H9 (cell line): ENCODE measurements at regions not wholly inside any gene's neighbourhood (a gene's known extent, or its start where the extent isn't known, plus 50 kb on each side); places are given as distances from the start of the nearest gene placed in this dataset.

ENCODE experiments used
- DNase-seq: peaks from one replicate; pipeline ENCODE4 v3.0.0-alpha.2; 2017
- H2AFZ ChIP-seq: one replicate; pipeline ENCODE4 v1.6.1; 2013; ENCODE audit warnings: mild to moderate bottlenecking, low read length, control low read depth, moderate library complexity
- H2AK5ac ChIP-seq: 2 replicates; pipeline ENCODE4 v1.6.1; 2013; ENCODE audit warnings: low read length, control low read depth, mixed read lengths; ENCODE audit not compliant: insufficient read length
- H2BK120ac ChIP-seq: one replicate; pipeline ENCODE4 v1.6.1; 2013; ENCODE audit warnings: low read depth, mild to moderate bottlenecking, low read length, control low read depth, inconsistent platforms; ENCODE audit not compliant: poor library complexity, severe bottlenecking
- H2BK12ac ChIP-seq: 2 replicates; pipeline ENCODE4 v1.6.1; 2013; ENCODE audit warnings: low read length, control low read depth, mixed read lengths, low read depth; ENCODE audit not compliant: insufficient read length
- H2BK15ac ChIP-seq: 2 replicates; pipeline ENCODE4 v1.6.1; 2013; ENCODE audit warnings: low read depth, low read length, control low read depth
- H2BK20ac ChIP-seq: one replicate; pipeline ENCODE4 v1.6.1; 2013; ENCODE audit warnings: low read depth, mild to moderate bottlenecking, low read length, control low read depth, inconsistent platforms; ENCODE audit not compliant: poor library complexity, severe bottlenecking
- H2BK5ac ChIP-seq: 2 replicates; pipeline ENCODE4 v1.6.1; 2013; ENCODE audit warnings: low read length, control low read depth, mixed read lengths; ENCODE audit not compliant: insufficient read length
- H3K14ac ChIP-seq: 2 replicates; pipeline ENCODE4 v1.6.1; 2013; ENCODE audit warnings: low read length, control low read depth; ENCODE audit not compliant: insufficient read depth
- H3K18ac ChIP-seq: 2 replicates; pipeline ENCODE4 v1.6.1; 2013; ENCODE audit warnings: low read depth, mild to moderate bottlenecking, mixed read lengths, low read length, control low read depth; ENCODE audit not compliant: insufficient read length
- H3K23ac ChIP-seq: 2 replicates; pipeline ENCODE4 v1.6.1; 2013; ENCODE audit warnings: low read length, control low read depth, mixed read lengths, low read depth; ENCODE audit not compliant: insufficient read length
- H3K23me2 ChIP-seq: 2 replicates; pipeline ENCODE4 v1.6.1; 2013; ENCODE audit warnings: low read depth, mild to moderate bottlenecking, mixed read lengths, low read length, control low read depth; ENCODE audit not compliant: insufficient read length, poor library complexity, severe bottlenecking
- H3K27ac ChIP-seq: 2 replicates; pipeline ENCODE4 v1.5.1; 2013; ENCODE audit warnings: low read length, control low read depth, mixed read lengths, low read depth; ENCODE audit not compliant: insufficient read length
- H3K27me3 ChIP-seq: 2 replicates; pipeline ENCODE4 v1.6.1; 2013; ENCODE audit warnings: low read length, control low read depth, inconsistent platforms; ENCODE audit not compliant: insufficient read depth
- H3K4ac ChIP-seq: 2 replicates; pipeline ENCODE4 v1.6.1; 2013; ENCODE audit warnings: low read depth, mild to moderate bottlenecking, control low read depth, inconsistent platforms, low read length, moderate library complexity
- H3K4me1 ChIP-seq: 2 replicates; pipeline ENCODE4 v1.6.1; 2013; ENCODE audit warnings: low read length, control low read depth, inconsistent platforms; ENCODE audit not compliant: insufficient read depth
- H3K4me2 ChIP-seq: 2 replicates; pipeline ENCODE4 v1.6.1; 2013; ENCODE audit warnings: low read length, control low read depth, mixed read lengths; ENCODE audit not compliant: insufficient read length, insufficient read depth
- H3K56ac ChIP-seq: 2 replicates; pipeline ENCODE4 v1.6.1; 2013; ENCODE audit warnings: low read depth, mild to moderate bottlenecking, mixed read lengths, low read length, control low read depth; ENCODE audit not compliant: insufficient read length
- H3K79me1 ChIP-seq: 2 replicates; pipeline ENCODE4 v1.6.1; 2013; ENCODE audit warnings: low read depth, mild to moderate bottlenecking, moderate library complexity, low read length, control low read depth, inconsistent platforms; ENCODE audit not compliant: insufficient read depth, poor library complexity, severe bottlenecking
- H3K79me2 ChIP-seq: 2 replicates; pipeline ENCODE4 v1.6.1; 2013; ENCODE audit warnings: low read length, control low read depth, inconsistent platforms; ENCODE audit not compliant: insufficient read depth
- H3K9ac ChIP-seq: 2 replicates; pipeline ENCODE4 v1.6.1; 2013; ENCODE audit warnings: low read length, control low read depth, mixed read lengths; ENCODE audit not compliant: insufficient read length; ENCODE audit errors: extremely low read depth
- H3K9me3 ChIP-seq: one replicate; pipeline ENCODE4 v1.6.1; 2013; ENCODE audit warnings: low read depth, low read length, inconsistent platforms; ENCODE audit not compliant: control insufficient read depth
- H3T11ph ChIP-seq: one replicate; pipeline ENCODE4 v1.6.1; 2013; ENCODE audit warnings: mild to moderate bottlenecking, low read length, control low read depth, inconsistent platforms
- H4K20me1 ChIP-seq: one replicate; pipeline ENCODE4 v1.6.1; 2013; ENCODE audit not compliant: control insufficient read depth, insufficient read length, insufficient read depth
- H4K5ac ChIP-seq: 2 replicates; pipeline ENCODE4 v1.6.1; 2013; ENCODE audit warnings: low read depth, mild to moderate bottlenecking, mixed read lengths, low read length, control low read depth; ENCODE audit not compliant: insufficient read length
- H4K8ac ChIP-seq: replicated peaks from 2 replicates; pipeline ENCODE4 v1.6.1; 2013; ENCODE audit warnings: low read length, control low read depth, mixed read lengths, low read depth; ENCODE audit not compliant: insufficient read length
- H4K91ac ChIP-seq: 2 replicates; pipeline ENCODE4 v1.6.1; 2013; ENCODE audit warnings: low read depth, mild to moderate bottlenecking, moderate library complexity, mixed read lengths, low read length, control low read depth; ENCODE audit not compliant: insufficient read length
- H3K27ac Mint-ChIP-seq, 3 experiments: 2 replicates in 2 of 3; 3 replicates in 1 of 3; pipeline ENCODE4 v1.8.0; 2020 to 2021; ENCODE audit warnings: mixed read lengths in 3 of 3, mild to moderate bottlenecking in 1 of 3, moderate library complexity in 1 of 3
- H3K27me3 Mint-ChIP-seq: 2 replicates; pipeline ENCODE4 v1.8.0; 2021; ENCODE audit warnings: low read depth, mild to moderate bottlenecking, moderate library complexity, mixed read lengths
- H3K36me3 Mint-ChIP-seq, 3 experiments: 2 replicates in 2 of 3; 3 replicates in 1 of 3; pipeline ENCODE4 v1.8.0; 2020 to 2021; ENCODE audit warnings: low read depth in 3 of 3, mixed read lengths in 3 of 3; ENCODE audit not compliant: insufficient read depth in 1 of 3
- H3K4me1 Mint-ChIP-seq, 2 experiments: 2 replicates each; pipeline ENCODE4 v1.8.0; 2020; ENCODE audit warnings: mixed read lengths in 2 of 2
- H3K4me3 Mint-ChIP-seq, 2 experiments: 2 replicates in 1 of 2; 3 replicates in 1 of 2; pipeline ENCODE4 v1.8.0; 2020 to 2021; ENCODE audit warnings: mild to moderate bottlenecking in 2 of 2, mixed read lengths in 2 of 2, moderate library complexity in 1 of 2
- H3K9me3 Mint-ChIP-seq, 2 experiments: 2 replicates in 1 of 2; 3 replicates in 1 of 2; pipeline ENCODE4 v1.8.0; 2020; ENCODE audit warnings: mild to moderate bottlenecking in 2 of 2, mixed read lengths in 2 of 2, moderate library complexity in 1 of 2
- CTCF ChIP-seq: fragments of 200-600 bp; sonication (generic); conservative IDR thresholded peaks from 3 replicates; pipeline ENCODE4 v1.8.0; 2021; ENCODE audit warnings: antibody characterized with exemption, mild to moderate bottlenecking
- WGBS: extraction: QIAGEN DNeasy Blood & Tissue Kit; methylation state at CpG from one replicate; pipeline ENCODE4 v1.1.7; 2013; ENCODE audit warnings: missing lambda C conversion rate, low lambda C conversion rate, mixed read lengths; ENCODE audit not compliant: insufficient read length; ENCODE audit errors: extremely low coverage; 5-methylcytosine and 5-hydroxymethylcytosine counted together

- no peak overlapping the region for H3K14ac ChIP-seq
- no peak overlapping the region for H2BK20ac ChIP-seq
- no peaks in the 10 kb centered on the region for H3K23me2 ChIP-seq
- H4K91ac ChIP-seq, result no peak overlapping the region
- no peak overlapping the region for H2BK12ac ChIP-seq
- no peak overlapping the region for H2BK15ac ChIP-seq
- no peak overlapping the region for H3K4me2 ChIP-seq
- H3K79me2 ChIP-seq, result no peaks in the 10 kb centered on the region
- H3K23ac ChIP-seq, result no peak overlapping the region
- no peaks in the 10 kb centered on the region for H3K79me1 ChIP-seq
- Mint-ChIP-seq H3K4me1 (peaks cover 3 to 9% of the 10 kb centered on the region in 2 experiments; a peak in 2 of 4 replicates), H3K27me3 (peaks cover 7% of the 10 kb centered on the region), H3K27ac (no peak overlapping the region), H3K4me3 (no peak overlapping the region), H3K36me3 (no peaks in the 10 kb centered on the region), H3K9me3 (no peaks in the 10 kb centered on the region)
- H3K4me1 ChIP-seq, result no peaks in the 10 kb centered on the region
- no peak overlapping the region for H2BK5ac ChIP-seq
- H4K5ac ChIP-seq, result no peak overlapping the region
- peak; percentile 58 for TF ChIP-seq CTCF
- H3T11ph ChIP-seq, result no peak overlapping the region
- no peak overlapping the region for H2AK5ac ChIP-seq
- no peak overlapping the region for H4K8ac ChIP-seq
- no peak overlapping the region for H3K18ac ChIP-seq
- H3K9me3 ChIP-seq, result no peaks in the 10 kb centered on the region
- H3K9ac ChIP-seq, result no peak overlapping the region
- peak; percentile 74 for DNase-seq
- no peak overlapping the region for H3K56ac ChIP-seq
- no CpG with 5 or more reads among the region's 4 CpGs for WGBS
- H2BK120ac ChIP-seq, result no peak overlapping the region
- no peak overlapping the region for H2AFZ ChIP-seq
- no peak overlapping the region for H3K27ac ChIP-seq
- no peaks in the 10 kb centered on the region for H4K20me1 ChIP-seq
- no peak overlapping the region for H3K4ac ChIP-seq
- no peaks in the 10 kb centered on the region for H3K27me3 ChIP-seq
Observed at GRCh38 chr2:60337142-60337497, 216.3 kb downstream of the BCL11A start.
